Non-pigmented ciliary epithelial cell (primary cell): ENCODE measurements at regions not wholly inside any gene's neighbourhood (a gene's known extent, or its start where the extent isn't known, plus 50 kb on each side); places are given as distances from the start of the nearest gene placed in this dataset.
A peak's percentile ranks its signal among the peaks of the same experiment; 100 is the strongest.

Experiments used
- DNase-seq: peaks from one replicate; pipeline ENCODE4 v3.0.0-alpha.2; 2010; ENCODE audit warnings: low read depth

DNA sequence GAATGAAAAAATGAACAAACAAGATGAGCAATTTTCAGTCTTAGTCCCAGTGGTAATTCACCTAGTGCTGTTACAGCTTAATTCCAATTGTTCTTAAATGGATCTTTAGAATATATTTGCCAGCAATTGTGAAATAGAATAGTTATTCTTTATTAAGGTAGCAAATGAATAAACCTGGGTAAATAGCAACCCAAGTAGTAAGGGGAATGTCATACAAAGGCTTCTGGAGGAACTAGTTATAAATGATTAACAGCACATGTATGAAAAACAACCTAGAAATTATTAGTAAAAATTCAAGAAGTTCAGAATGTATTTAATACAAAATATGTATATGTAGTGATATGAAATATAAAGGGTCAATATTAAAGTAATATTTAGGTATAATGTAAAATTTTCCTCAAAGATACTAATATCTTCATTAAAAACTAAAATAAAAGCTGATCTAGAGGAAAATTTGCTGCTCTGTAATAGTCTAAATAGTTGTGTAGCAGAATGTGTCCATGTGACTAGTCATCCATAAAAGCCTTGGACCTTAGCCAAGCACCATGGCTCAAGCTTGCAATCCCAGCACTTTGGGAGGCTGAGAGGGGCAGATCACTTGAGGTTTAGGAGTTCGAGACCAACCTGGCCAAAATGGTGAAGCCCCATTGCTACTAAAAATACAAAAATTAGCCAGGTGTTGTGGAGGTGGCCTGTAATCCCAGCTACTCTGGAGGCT, 535.9 kb upstream of the ATXN8OS start:
- DNase-seq: no peak

DNA sequence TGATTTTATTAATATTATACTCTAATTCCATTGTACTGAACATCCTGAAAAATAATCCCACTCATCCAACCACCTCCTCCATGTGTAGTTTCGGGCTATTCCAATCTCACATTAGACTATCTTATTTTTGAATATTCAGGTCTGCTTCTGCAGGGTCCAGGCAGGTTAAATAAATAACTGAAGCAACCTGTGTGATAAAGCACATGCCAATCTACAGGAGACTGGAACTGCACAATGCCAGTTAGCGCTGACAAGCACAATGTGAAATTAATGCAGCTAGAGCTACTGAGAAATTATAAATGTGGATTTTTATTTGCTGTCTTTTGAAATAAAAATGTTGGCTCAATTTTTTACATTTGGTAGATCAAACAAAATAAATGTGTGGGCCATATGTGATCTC, 540.1 kb upstream of the ATXN8OS start:
- DNase-seq: no peak

DNA sequence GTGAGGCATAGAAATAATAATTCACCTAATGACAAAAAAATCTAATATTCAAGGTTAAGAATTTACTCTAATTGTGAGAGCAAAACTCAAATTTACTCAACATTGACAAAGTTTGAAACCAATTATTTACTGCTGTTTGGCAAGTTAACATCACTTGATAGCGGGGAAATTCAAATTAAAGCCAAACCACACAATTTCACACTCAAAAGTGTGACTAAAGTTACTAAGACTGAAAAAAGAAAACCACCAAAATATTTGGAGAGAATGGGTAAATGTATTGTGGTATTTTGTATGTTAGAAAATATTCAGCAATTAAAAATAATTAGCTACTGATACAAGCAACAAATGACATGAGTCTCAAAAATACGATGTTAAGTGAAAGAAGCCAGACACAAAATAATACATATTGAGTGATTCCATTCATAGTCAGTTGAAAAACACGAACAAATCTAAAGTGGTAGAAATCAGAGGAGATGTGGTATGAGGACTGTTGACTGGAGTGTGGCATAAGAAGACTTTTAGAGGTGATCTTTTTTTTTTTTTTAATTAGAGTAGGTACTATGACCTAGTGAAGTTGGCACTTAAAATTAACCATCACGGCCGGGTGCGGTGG, 541.4 kb upstream of the ATXN8OS start:
- no peak for DNase-seq

DNA sequence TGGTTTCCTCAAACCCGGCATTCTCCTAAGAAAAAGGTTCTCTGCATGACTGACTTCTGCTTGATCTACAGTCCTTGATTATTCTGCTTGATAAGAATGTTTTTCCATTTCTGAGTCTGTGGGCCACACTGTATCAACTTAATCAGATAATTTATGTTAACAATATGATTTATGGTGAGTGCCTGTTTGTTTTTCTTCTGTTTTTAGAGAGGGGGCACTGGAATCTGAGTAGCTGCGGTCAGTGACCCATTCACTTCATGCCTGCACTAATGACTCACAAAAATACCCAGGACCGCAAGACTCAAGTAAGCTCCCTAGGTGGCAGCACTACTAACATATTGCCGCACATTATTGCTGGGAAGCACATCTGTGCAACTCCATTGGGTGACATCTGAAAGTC, 542.3 kb upstream of the ATXN8OS start:
- DNase-seq: peak; percentile 63

DNA sequence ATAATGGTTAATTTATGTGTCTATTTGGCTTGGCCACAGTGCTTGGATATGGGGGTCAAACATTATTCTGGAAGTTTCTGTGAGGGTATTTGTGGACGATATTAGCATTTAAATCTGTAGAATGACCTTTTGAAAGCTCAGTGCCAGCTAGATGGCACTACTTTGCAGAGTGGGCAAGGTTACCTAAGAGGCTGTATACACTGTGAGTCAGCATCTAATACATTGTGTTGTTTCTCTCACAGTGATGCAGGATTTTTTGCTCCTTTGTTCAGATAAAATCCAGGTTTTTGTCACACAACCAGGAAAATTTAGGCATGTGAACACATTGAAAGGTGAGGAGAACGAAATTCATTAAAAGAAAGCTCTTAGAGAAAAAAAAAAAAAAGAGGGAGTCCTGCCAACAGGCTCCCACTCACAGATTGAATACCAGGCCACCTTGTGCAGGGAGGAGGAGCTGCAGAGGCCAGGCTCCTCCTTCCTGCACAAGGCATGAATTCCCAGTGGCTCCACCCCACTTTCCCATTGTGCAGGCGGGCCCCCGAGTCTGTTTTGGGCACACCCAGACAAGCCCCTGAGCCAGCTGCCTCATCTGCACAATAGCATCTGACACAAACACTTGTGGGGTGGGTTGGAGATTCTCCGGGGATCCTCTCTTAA, 551.0 kb upstream of the ATXN8OS start:
- DNase-seq: no peak

DNA sequence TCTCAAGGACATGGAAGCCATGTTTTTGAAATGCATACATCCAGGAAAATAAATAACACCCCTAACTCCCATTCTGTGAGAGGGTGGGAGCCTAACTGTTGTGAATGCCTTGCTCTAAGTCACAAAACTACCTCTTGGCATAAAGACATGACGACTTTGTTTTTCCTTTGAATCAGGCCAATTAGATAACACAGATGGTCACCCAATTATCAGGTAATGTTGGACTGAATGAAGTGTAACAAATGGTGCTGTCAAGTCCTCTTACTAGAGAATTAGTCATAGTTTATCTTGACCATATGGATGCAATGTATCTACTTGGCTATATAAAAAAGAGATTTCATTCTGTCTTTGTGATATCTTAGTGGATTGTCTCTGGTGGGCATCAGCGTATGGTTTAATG, 553.6 kb upstream of the ATXN8OS start:
- no peak for DNase-seq

DNA sequence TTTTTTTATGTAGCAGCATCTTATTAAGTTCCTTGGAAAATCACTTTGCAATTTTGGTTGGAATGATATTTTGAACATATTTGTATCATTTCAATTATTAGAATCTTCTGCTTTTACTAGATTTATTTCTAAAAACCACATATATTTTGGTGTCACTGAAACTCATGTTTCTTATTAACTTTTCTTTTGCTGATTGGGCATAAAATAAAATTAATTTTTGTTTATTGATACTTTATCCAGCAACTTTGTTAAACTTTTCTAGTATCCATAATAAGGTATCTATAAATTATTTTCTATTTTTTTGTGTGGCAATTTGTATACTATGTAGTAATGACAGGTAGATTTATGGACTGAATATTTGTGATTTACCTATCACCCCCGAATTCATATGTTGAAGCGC, 556.4 kb upstream of the ATXN8OS start:
- DNase-seq: no peak

DNA sequence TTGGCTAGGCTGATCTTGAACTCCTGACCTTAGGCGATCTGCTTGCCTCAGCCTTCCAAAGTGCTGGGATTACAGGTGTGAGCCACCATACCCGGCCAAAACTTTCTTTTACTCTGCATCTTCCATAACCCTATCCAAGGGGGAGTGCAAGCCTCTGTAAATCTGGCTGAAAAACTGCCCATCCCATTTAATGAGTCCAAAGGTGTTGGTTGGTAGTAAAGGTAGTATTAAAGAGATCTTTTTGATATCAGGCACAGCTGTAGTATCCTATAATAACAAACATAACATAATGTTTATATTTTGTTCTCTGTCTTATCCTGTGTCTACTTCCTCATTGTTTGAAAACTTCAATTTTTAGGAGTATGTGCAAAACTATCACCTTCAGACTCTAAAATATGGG, 559.8 kb upstream of the ATXN8OS start:
- no peak for DNase-seq

DNA sequence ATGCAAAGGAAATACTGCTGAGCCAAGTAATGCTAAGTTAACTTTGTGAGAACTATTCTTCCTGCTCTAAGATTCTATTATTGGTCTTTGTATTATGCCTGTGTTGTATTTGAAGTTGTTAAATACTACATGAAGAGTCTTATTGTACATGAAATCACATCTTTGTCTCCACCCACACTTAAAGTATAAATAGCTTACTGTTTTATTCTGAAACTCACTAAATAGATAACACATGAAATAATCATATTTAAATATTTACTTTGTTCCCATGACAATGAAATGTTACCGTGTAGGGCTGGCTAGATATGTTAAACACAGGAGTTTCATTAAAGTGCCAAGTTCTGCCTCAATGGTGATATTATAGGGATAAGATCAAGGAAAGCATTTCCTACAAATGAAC, 562.1 kb upstream of the ATXN8OS start:
- DNase-seq: no peak

DNA sequence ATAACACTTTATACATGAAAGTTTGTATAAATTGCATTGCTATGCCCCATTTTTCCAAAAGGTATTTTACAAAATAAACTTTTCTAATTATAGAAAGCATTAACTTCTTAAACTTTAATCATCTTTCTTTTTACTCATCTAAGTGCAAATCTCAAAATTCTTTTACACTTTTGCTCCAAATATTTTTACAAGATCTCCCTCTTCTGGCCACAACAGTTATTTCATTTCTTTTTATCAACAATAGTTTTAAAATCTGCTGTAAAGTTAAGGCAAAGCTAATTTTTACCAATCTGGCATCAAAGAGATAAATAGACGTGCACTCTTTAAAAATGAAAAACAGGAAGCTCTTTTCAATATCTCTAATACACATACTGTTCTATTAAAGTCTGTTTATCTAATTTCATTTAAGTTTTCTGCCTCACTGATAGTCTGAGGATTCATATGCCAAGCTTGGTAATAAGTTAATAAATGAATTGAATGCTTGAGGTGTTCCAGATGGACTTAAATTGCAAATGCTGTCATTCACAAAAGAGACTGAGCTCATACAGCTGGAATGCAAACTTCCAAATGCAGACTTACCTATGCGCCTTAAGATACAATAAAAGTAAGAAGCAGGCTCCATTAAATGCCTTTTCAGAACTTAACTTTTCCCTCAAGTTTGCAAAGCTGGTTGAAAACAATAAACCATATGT, 583.0 kb upstream of the ATXN8OS start:
- DNase-seq: no peak

DNA sequence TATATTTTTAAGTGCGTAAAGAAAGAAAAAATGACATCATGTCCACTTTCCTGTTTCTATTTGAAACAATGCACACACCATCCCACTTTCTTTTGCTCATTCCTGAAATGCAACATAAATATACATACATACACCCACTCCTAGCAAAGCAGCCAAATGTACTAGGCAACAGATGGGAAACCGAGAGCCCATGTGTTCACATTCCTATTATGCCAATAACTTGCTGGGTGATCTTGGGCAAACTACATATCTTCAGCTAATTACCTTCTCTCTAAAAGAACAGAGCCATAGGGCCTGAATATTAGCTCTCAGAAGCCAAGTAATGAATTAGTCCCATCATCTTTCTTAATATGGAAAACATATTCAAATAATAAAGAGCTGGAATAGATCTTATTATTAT, 610.6 kb upstream of the ATXN8OS start:
- DNase-seq: no peak

DNA sequence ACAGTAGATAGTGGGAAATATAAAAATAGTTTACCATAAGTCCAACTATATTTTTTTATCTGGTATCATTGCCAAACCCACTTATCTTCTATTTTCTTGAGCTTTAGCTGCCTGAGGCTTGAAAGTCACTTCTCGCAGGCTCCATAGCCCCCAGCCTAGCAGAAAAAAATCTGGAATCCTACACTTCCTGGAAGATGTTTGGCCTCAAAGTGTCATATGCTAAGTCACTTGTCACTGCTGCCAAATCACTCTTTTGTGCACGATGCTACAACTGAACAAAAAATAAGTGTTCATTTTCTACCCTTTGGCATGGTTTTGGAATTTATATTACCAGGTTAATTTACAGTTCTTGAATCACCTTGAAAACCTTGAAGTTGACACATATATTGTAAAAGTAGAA, 612.5 kb upstream of the ATXN8OS start:
- no peak for DNase-seq

DNA sequence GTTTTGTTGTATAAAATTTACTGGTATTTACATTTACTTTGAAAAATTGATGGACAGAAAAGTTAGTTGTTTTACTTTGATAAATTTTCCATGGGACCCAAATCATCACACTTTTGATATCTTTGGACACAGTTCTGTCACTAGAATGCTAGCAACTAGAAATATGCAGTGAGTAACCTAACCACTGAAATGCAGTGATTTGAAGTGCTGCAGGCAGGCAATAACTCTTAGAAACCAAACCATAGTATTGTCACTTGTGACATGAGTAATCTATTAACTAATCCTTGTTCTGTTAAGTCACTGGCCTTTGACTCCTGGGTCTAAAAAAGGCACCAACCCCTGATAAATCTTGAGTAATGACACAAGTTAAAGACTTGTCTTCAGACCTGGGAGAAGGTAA, 620.0 kb upstream of the ATXN8OS start:
- no peak for DNase-seq

DNA sequence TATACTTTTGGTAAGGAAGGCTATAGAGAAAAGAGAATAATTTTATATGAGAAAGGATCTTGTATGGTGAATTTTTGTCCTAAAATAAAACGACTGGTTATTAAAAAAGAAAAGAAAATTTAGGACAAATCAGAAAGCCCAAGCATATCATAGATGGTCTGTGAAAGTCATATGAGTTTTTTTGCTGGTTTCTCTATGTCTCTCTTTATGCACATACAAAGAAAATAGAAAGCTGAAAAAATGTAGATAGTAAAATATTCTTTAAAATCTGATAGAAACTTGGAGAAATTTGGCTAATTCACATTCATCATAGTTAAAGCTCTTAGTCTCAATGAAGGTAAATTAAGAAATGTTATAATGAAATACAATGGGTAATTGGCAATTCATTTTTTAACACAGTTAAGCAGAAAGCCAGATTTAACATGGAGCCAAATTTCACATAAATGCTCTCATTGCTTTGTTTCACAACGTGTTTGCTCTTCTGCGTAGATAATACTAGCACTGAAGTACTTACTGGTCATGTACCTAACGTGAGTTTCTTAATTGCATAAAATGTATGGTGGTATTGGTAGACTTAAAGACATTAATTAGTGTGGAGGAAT, 621.5 kb upstream of the ATXN8OS start:
- DNase-seq: no peak

DNA sequence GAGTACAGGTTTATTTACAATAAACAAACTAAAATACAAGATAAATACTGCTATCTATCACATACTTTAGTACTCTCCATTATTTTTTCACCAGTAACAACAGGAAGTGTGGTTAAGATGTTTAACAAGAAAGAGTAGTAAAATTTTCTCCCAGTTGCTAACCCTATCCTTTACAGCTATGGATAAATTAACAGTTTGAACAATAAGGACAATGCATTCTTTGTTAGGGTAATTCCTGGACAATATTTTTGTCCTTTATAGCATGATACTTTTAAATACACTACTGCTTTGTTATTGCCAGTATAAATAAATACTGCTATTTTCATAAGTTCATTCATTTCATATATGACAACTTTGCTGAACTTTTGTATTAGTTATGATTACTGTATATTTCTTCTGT, 630.2 kb upstream of the ATXN8OS start:
- DNase-seq: no peak

DNA sequence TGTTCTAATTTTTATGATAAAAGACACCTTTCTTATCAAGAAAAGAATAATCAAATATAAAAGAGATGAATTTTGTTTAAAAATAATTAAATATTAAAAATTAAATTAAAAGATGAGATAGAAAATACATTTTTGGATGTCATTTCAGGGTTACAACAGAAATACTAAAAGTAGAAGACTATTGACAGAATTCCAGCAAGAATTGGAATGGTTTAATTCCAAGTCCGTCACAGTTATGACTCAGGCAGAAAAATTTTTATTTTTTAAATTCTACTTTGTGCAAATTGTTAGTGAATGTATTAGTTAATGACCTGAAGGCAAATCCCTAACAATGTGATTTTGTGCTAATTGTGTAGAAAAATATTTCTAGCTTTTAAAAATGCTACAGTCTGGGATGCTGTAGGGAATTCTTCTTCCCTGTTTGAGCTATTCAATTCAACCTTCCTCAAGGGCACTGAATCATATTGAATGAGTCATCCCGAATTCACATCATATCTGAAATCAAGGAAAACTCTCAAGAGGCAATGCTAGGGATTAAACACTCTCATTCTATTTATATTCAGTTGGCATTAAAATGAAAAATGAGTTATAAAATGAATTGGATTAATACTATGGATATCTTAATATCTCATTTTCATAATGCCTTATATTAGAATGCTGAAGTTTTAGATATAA, 633.5 kb upstream of the ATXN8OS start:
- no peak for DNase-seq

DNA sequence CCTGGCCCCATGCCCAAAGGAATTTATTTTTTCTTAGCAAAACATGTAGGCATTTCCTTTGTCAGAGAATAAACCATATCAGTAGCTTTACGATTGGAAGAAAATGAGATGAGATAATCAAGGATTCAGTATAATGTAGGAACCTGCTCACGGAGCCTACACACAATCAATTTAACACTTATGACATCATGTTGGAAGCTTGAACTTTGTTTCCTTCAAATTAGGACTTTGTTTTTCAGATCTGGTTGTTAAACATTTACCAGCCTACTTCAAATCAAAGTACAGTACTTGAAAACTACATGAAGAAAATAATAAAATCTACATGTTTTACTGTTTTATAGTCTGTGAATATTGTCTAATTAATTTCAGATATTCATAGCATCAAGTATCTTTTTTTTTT, 639.0 kb upstream of the ATXN8OS start:
- no peak for DNase-seq

DNA sequence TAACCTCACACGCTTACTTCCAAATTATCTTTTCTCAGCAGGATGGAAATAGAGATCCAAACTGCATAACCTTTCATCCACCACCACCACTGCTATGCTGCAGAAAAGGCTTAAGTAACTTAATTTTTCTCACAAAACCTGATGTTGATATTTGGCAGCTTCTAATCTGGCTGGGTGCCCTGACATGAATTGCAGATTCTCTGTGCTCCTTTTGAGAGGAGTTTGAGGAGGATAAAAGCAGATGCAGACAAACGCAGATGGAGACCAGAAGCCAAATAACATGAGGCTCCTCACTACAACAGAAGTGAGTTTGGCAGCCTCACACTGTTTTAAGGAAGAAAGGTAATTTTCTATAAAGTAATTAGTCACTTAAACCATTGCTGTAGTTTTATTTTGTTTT, 646.2 kb upstream of the ATXN8OS start:
- no peak for DNase-seq

DNA sequence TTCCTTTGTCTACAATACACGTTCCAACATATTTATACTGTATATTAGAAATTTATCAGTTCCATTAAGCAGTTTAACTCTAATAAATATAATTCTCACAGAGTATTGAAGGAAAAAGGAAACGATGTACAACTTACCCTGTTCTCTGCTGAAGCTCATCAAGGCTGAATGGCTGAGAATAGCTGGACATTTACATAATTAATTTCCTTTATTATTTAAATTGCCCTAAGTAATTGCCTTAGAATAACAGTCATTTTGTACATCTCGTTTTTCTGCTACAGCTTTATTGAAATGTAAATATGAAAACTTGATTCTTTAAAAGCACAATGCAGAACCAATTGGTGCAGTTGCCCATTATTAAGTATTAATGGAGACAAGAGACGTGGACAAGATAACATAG, 648.3 kb upstream of the ATXN8OS start:
- DNase-seq: no peak

DNA sequence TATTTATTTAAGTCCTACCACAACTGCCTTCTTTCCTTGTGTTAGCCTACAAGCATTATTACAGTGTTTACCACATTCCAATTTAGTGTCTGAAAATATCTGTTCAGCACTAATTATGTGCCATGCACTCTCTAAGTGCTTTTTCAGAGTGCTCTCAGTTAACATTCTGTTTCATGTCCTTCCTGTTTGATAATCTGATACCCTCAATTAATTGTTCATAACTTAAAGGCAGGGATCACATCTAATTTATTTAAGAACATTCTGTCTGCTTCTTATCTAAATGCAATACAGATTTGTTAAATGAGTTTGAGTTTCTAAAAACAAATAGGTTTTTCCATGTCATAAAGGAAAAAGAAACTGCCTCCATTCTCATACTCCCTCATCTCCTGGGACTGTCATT, 649.6 kb upstream of the ATXN8OS start:
- no peak for DNase-seq

DNA sequence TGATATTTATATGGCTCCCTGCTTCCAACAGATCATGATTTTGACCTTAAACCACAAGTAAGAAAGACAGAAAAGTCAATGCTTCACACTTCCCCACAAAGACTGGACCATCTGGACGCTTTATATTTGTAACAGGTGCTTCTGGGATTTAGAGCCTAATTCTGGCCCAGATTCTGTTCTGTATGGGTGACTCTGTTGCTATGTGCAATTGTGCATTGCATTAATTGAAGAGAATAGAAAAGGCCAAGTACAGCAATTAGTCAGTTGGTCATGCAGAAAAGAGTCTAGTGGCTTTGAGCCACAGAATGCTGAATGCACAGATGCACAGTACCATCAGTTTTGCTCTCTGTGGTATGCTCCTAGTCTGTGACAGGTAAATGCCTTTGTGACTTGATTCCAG, 657.4 kb upstream of the ATXN8OS start:
- DNase-seq: no peak

DNA sequence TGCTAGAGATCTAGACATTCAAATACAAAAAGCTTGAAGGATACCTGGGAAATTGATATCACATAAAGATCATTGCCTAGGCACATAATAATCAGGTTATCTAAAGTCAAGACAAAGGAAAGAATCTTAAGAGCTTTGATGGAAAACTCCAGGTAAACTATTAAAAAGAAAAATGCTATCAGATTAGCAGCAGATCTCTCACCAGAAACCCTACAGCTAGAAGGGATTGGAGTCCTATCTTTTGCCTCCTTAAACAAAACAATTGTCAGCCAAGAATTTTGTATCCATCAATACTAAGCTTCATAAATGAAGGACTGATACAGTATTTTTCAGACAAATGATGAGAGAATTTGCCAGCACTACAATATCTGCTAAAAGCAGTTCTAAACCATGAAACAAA, 682.4 kb upstream of the ATXN8OS start:
- DNase-seq: no peak
